GM19025 (cell line): ENCODE measurements at regions not wholly inside any gene's neighbourhood (a gene's known extent, or its start where the extent isn't known, plus 50 kb on each side); places are given as distances from the start of the nearest gene placed in this dataset.

Source experiments
- ATAC-seq: cut with Tn5 transposase; IDR thresholded peaks from one replicate; pipeline ENCODE4 v1.9.1; 2021; ENCODE audit warnings: mild to moderate bottlenecking, low read depth, moderate library complexity; ENCODE audit not compliant: unreplicated experiment

GRCh38 chr18:42583283-42583731, 532.2 kb downstream of the RIT2 start:
- no peak for ATAC-seq

- no peak for ATAC-seq
Observed at GRCh38 chr18:42586601-42587000, 528.9 kb downstream of the RIT2 start.

GRCh38 chr18:42588786-42589185, 526.7 kb downstream of the RIT2 start:
- ATAC-seq: no peak

GRCh38 chr18:42604820-42605219, 510.7 kb downstream of the RIT2 start:
- ATAC-seq: no peak

GRCh38 chr18:42606886-42607495, 508.5 kb downstream of the RIT2 start:
- no peak for ATAC-seq

- ATAC-seq: no peak
Observed at GRCh38 chr18:42611134-42611533, 504.4 kb downstream of the RIT2 start.

GRCh38 chr18:42614619-42615293, 500.7 kb downstream of the RIT2 start:
- ATAC-seq: no peak

- ATAC-seq: no peak
Observed at GRCh38 chr18:42617221-42617620, 498.3 kb downstream of the RIT2 start.

GRCh38 chr18:42619771-42620170, 495.7 kb downstream of the RIT2 start:
- no peak for ATAC-seq

- ATAC-seq: no peak
Observed at GRCh38 chr18:42620657-42621056, 494.8 kb downstream of the RIT2 start.

- ATAC-seq: no peak
Observed at GRCh38 chr18:42623935-42624334, 491.6 kb downstream of the RIT2 start.

GRCh38 chr18:42632801-42633200, 482.7 kb downstream of the RIT2 start:
- ATAC-seq: no peak

GRCh38 chr18:42635378-42636048, 480.0 kb downstream of the RIT2 start:
- no peak for ATAC-seq

- no peak for ATAC-seq
Observed at GRCh38 chr18:42636309-42636708, 479.2 kb downstream of the RIT2 start.

- ATAC-seq: no peak
Observed at GRCh38 chr18:42640160-42640559, 475.3 kb downstream of the RIT2 start.

- no peak for ATAC-seq
Observed at GRCh38 chr18:42641996-42642395, 473.5 kb downstream of the RIT2 start.

GRCh38 chr18:42644729-42645131, 470.8 kb downstream of the RIT2 start:
- ATAC-seq: no peak

- ATAC-seq: no peak
Observed at GRCh38 chr18:42649331-42650035, 466.0 kb downstream of the RIT2 start.

GRCh38 chr18:42654556-42654955, 460.9 kb downstream of the RIT2 start:
- no peak for ATAC-seq

- no peak for ATAC-seq
Observed at GRCh38 chr18:42657551-42657950, 457.9 kb downstream of the RIT2 start.

- ATAC-seq: no peak
Observed at GRCh38 chr18:42658171-42658570, 457.3 kb downstream of the RIT2 start.
